ENCODE measurements at regions not wholly inside any gene's neighbourhood (a gene's known extent, or its start where the extent isn't known, plus 50 kb on each side); places are given as distances from the start of the nearest gene placed in this dataset.

GRCh38 chr12:28699029-28699428, 450.0 kb upstream of the FAR2 start:
- Mint-ChIP-seq H3K4me1 (no peaks in the 10 kb centered on the region), H3K9me3 (peaks cover 0 to 23% (median 3%) of the 10 kb centered on the region in 9 donors), H3K36me3 (peaks cover 0 to 6% (median 0%) of the 10 kb centered on the region in 3 donors), H3K4me3 (no peak overlapping the region), H3K27ac (no peak overlapping the region), H3K27me3 (peaks cover 0 to 3% (median 0%) of the 10 kb centered on the region in 5 donors)
- no peak for DNase-seq
- ATAC-seq: no peak
- POLR2A ChIA-PET: no interaction called here

- H3K4me1 Mint-ChIP-seq: no peaks in the 10 kb centered on the region
- H3K27ac Mint-ChIP-seq: no peak overlapping the region
- no peak overlapping the region for H3K4me3 Mint-ChIP-seq
- H3K36me3 Mint-ChIP-seq: peaks cover 0 to 12% (median 0%) of the 10 kb centered on the region in 3 donors
- peaks cover 0 to 3% (median under 1%) of the 10 kb centered on the region in 5 donors for H3K27me3 Mint-ChIP-seq
- DNase-seq (no peak), ATAC-seq (no peak)
- H3K9me3 Mint-ChIP-seq: peaks cover 0 to 31% (median 5%) of the 10 kb centered on the region in 9 donors
- POLR2A ChIA-PET: no interaction called here
Observed at GRCh38 chr12:28700161-28700560, 448.9 kb upstream of the FAR2 start.

DNA sequence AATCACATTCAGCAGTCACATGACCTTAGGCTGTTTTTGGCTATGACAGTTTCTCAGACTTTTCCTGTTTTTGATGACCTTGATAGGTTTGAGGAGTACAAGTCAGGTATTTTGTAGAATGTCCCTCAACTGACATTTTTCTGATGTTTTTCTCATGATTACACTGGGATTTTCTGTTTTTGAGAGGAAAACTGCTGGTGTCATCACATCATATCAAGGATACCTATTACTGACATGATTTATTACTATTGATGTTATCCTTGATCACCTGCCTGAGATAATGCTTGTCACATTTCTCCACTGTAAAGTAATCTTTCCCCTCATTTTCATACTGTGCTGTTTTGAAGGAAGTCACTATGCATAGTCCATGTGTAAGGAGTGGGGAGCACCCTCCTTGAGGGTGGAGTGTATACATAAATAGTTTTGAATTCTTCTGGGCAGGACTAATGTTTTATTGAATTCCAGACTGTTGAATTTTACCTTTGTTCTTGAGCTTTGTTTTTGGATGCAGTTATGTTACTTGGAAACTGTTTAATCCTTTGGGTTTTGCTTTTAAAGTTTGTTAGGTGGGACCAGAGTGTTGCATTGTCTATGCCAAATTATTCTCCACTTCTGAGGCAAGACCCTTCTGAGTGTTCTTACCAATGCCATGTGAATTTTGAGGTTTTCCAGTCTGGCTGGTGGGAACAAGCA, 444.5 kb upstream of the FAR2 start:
- no peak overlapping the region for H3K27ac Mint-ChIP-seq
- H3K4me3 Mint-ChIP-seq: no peak overlapping the region
- POLR2A ChIA-PET: no interaction called here
- H3K9me3 Mint-ChIP-seq: peaks cover 3 to 22% (median 8%) of the 10 kb centered on the region in 9 donors
- no peaks in the 10 kb centered on the region for H3K4me1 Mint-ChIP-seq
- ATAC-seq (no peak), DNase-seq (no peak)
- peaks cover 0 to 8% (median 2%) of the 10 kb centered on the region in 5 donors for H3K27me3 Mint-ChIP-seq
- H3K36me3 Mint-ChIP-seq: peaks cover 0 to 19% (median 0%) of the 10 kb centered on the region in 3 donors

DNA sequence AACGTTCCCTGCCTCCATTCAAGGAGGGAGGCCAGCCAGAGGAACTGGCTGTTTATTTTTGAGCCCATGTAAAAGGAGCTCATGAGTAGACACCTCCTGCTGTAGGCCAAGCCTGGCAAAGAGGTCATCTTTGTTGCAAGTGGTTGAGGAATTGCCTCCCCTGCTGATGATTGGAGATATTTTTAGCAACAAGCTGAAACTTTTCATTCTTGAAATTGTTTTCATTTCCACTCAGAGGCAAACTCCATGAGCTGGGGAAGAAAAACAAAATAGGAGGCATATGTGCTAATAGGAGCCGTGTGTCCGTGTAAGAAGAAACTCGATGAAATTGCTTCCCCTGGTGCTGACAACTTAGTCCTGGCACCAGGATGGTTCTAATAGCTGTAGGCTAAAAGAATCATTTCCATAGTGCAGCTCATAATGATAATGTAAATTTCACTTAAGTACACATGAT, 440.1 kb upstream of the FAR2 start:
- Mint-ChIP-seq H3K27me3 (peaks cover 0 to 8% (median 2%) of the 10 kb centered on the region in 5 donors), H3K27ac (no peak overlapping the region), H3K9me3 (peaks cover under 1 to 13% (median 4%) of the 10 kb centered on the region in 9 donors), H3K4me1 (no peaks in the 10 kb centered on the region), H3K4me3 (no peak overlapping the region), H3K36me3 (peaks cover 0 to 14% (median 0%) of the 10 kb centered on the region in 3 donors)
- DNase-seq (no peak), ATAC-seq (no peak)
- POLR2A ChIA-PET: no interaction called here

GRCh38 chr12:28709986-28710685, 438.9 kb upstream of the FAR2 start:
- POLR2A ChIA-PET: no interaction called here
- H3K4me1 Mint-ChIP-seq: no peaks in the 10 kb centered on the region
- peaks cover 0 to 8% (median 2%) of the 10 kb centered on the region in 5 donors for H3K27me3 Mint-ChIP-seq
- peaks cover 0 to 10% (median 6%) of the 10 kb centered on the region in 9 donors for H3K9me3 Mint-ChIP-seq
- DNase-seq: no peak
- H3K27ac Mint-ChIP-seq: no peak overlapping the region
- H3K4me3 Mint-ChIP-seq: no peak overlapping the region
- no peak for ATAC-seq
- peaks cover 0 to 7% (median 0%) of the 10 kb centered on the region in 3 donors for H3K36me3 Mint-ChIP-seq

DNA sequence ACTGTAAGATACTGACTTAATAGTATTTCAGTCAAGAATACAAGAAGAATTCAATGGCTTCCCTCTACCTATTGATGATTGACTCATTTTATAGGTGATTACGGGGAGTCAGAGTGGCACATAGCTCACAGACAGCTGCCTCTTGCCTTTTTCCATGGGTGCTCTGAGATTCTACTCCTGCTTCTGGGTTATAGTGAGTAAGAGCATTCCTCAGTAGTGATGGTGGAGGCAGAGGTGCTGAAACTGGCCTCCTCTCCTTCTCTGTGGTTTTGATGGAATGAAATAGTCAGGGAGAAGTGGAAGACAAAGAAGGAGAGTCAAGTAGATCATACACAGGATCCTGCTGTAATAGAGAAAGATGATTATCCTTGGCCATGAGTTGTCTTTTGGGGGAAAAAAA, 438.2 kb upstream of the FAR2 start:
- peaks cover 0 to 4% (median 0%) of the 10 kb centered on the region in 3 donors for H3K36me3 Mint-ChIP-seq
- peaks cover 0 to 9% (median 4%) of the 10 kb centered on the region in 9 donors for H3K9me3 Mint-ChIP-seq
- no peaks in the 10 kb centered on the region for H3K4me1 Mint-ChIP-seq
- ATAC-seq (no peak), DNase-seq (no peak)
- H3K27ac Mint-ChIP-seq: no peak overlapping the region
- POLR2A ChIA-PET: no interaction called here
- H3K27me3 Mint-ChIP-seq: peaks cover 0 to 7% (median 2%) of the 10 kb centered on the region in 5 donors
- no peak overlapping the region for H3K4me3 Mint-ChIP-seq

- H3K4me3 Mint-ChIP-seq: no peak overlapping the region
- H3K27ac Mint-ChIP-seq: no peak overlapping the region
- H3K4me1 Mint-ChIP-seq: no peaks in the 10 kb centered on the region
- no peaks in the 10 kb centered on the region for H3K36me3 Mint-ChIP-seq
- no peak for DNase-seq
- no peak for ATAC-seq
- POLR2A ChIA-PET: no interaction called here
- H3K9me3 Mint-ChIP-seq: peaks cover 0 to 9% (median 3%) of the 10 kb centered on the region in 9 donors
- H3K27me3 Mint-ChIP-seq: peaks cover 0 to 2% (median under 1%) of the 10 kb centered on the region in 5 donors
Observed at GRCh38 chr12:28711421-28711820, 437.7 kb upstream of the FAR2 start.

- Mint-ChIP-seq H3K36me3 (peaks cover 0 to 5% (median 0%) of the 10 kb centered on the region in 3 donors), H3K9me3 (peaks cover 0 to 8% (median 0%) of the 10 kb centered on the region in 9 donors), H3K27ac (no peak overlapping the region), H3K4me1 (no peaks in the 10 kb centered on the region), H3K4me3 (no peak overlapping the region), H3K27me3 (no peaks in the 10 kb centered on the region)
- POLR2A ChIA-PET: no interaction called here
- DNase-seq (no peak), ATAC-seq (no peak)
Observed at GRCh38 chr12:28742791-28743190, 406.3 kb upstream of the FAR2 start.

- no peaks in the 10 kb centered on the region for H3K4me1 Mint-ChIP-seq
- H3K9me3 Mint-ChIP-seq: peaks cover 0 to 6% (median 0%) of the 10 kb centered on the region in 9 donors
- H3K27ac Mint-ChIP-seq: no peak overlapping the region
- DNase-seq: no peak
- POLR2A ChIA-PET: no interaction called here
- no peaks in the 10 kb centered on the region for H3K27me3 Mint-ChIP-seq
- no peak for ATAC-seq
- no peak overlapping the region for H3K4me3 Mint-ChIP-seq
- H3K36me3 Mint-ChIP-seq: peaks cover 0 to 5% (median 0%) of the 10 kb centered on the region in 3 donors
Observed at GRCh38 chr12:28746734-28747325, 402.2 kb upstream of the FAR2 start.

GRCh38 chr12:28750946-28751685, 398.0 kb upstream of the FAR2 start:
- peaks cover 0 to 9% (median 2%) of the 10 kb centered on the region in 9 donors for H3K9me3 Mint-ChIP-seq
- no peaks in the 10 kb centered on the region for H3K27me3 Mint-ChIP-seq
- no peak for ATAC-seq
- no peak overlapping the region for H3K4me3 Mint-ChIP-seq
- POLR2A ChIA-PET: no interaction called here
- DNase-seq: no peak
- H3K36me3 Mint-ChIP-seq: no peaks in the 10 kb centered on the region
- H3K27ac Mint-ChIP-seq: no peak overlapping the region
- H3K4me1 Mint-ChIP-seq: no peaks in the 10 kb centered on the region

DNA sequence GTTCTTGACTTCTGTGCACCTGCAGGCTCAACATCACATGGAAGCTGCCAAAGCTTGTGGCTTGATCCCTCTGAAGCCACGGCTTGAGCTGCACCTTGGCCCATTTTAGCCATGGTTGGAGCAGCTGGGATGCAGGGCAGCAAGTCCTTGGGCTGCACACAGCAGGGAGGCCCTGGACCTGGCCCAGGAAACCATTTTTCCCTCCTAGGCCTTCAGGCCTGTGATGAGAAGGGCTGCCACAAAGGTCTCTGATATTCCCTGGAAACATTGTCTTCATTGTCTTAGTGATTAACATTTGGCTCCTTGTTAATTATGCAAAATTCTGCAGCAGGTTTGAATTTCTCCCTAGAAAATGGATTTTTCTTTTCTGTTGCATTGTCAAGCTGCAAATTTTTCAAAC, 394.1 kb upstream of the FAR2 start:
- Mint-ChIP-seq H3K27ac (no peak overlapping the region), H3K4me3 (no peak overlapping the region), H3K27me3 (peaks cover 0 to 4% (median 0%) of the 10 kb centered on the region in 5 donors), H3K4me1 (no peaks in the 10 kb centered on the region), H3K36me3 (no peaks in the 10 kb centered on the region), H3K9me3 (peaks cover 0 to 10% (median 4%) of the 10 kb centered on the region in 9 donors)
- no peak for DNase-seq
- ATAC-seq: no peak
- POLR2A ChIA-PET: no interaction called here

DNA sequence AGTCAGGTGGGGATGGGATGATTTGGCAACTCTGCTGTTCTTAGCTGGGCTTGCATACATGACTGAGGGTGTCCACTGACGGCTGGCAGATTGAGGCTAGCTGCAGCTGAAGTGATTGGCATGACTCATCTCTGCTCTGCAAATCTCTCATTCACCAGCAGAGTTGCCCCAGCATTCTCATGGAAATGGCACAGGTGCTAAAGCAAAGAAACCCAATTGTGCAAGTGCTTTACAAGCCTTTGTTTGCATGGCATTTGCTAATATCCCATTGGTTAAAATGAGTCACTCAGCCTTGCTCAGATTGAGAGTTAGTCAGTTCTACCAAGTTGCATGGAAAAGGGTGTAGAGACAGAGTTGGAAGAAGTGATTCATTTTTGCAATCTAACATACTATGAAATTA, 389.7 kb upstream of the FAR2 start:
- Mint-ChIP-seq H3K9me3 (peaks cover 0 to 12% (median 4%) of the 10 kb centered on the region in 9 donors), H3K27ac (no peak overlapping the region), H3K4me3 (no peak overlapping the region), H3K27me3 (peaks cover 0 to 4% (median 0%) of the 10 kb centered on the region in 5 donors), H3K36me3 (no peaks in the 10 kb centered on the region), H3K4me1 (no peaks in the 10 kb centered on the region)
- DNase-seq (no peak), ATAC-seq (no peak)
- POLR2A ChIA-PET: no interaction called here
